Fibroblast of the aortic adventitia (primary cell): ENCODE measurements at regions not wholly inside any gene's neighbourhood (a gene's known extent, or its start where the extent isn't known, plus 50 kb on each side); places are given as distances from the start of the nearest gene placed in this dataset.

Experiments
- DNase-seq: peaks from one replicate; pipeline ENCODE4 v3.0.0-alpha.2; 2010; ENCODE audit warnings: low read depth
- H3K4me3 ChIP-seq: 2 replicates; pipeline ENCODE4 v1.5.1; 2011; ENCODE audit warnings: low read depth, mild to moderate bottlenecking, control low read depth, low read length, moderate library complexity
- CTCF ChIP-seq: IDR thresholded peaks from 2 replicates; pipeline ENCODE4 v1.5.1; 2011; ENCODE audit warnings: mild to moderate bottlenecking, low read length, control low read depth, inconsistent platforms; ENCODE audit not compliant: insufficient read depth

DNA sequence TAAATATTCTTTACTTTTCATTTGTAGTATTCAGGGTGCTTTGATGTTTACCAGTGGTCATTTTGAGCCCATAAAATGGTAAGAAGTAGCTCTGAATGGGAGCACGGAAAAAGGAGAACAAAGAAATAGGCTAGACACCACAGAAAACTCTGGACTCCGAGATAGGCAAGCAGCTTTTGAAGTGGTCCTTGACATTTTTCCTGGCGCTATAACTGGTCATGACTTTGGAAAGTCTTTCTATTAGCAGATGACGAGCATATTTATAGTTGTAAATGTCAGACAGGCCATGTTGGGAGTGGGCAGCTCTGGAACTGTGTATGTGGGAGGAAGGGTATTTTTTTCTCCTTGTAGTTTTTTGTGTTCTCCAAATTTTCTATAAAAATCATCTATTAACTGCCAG lies 126.1 kb upstream of the POC5 start:
- no peak overlapping the region for H3K4me3 ChIP-seq
- DNase-seq: no peak
- TF ChIP-seq CTCF: no peak

- no peak for DNase-seq
- TF ChIP-seq CTCF: no peak
- H3K4me3 ChIP-seq: no peak overlapping the region
Observed at GRCh38 chr5:75839547-75839946, 122.3 kb upstream of the POC5 start.

DNA sequence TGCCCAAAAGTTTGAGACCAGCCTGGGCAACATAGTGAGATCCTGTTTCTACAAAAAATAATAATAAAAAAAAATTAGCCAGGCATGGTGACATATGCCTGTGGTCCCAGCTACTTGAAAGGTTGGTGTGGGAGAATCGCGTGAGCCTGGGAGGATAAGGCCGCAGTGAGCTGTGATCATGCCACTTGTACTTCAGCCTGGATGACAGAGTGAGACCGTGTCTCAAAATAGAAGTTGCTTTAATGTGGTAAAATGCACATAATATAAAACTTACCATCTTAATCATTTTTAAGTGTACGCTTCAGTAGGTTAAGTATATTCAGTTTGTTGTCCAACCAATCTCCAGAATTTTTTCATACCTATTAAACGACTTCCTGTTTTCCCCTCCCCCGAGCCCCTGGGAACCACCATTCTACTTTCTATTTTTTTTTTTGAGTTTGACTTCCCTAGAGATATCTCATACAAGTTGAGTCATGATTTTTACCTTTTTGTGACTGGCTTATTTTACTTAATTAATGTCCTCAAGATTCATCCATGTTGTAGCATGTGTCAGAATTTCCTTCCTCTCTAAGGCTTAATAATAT lies 120.1 kb upstream of the POC5 start:
- no peak for TF ChIP-seq CTCF
- H3K4me3 ChIP-seq: no peak overlapping the region
- DNase-seq: no peak

DNA sequence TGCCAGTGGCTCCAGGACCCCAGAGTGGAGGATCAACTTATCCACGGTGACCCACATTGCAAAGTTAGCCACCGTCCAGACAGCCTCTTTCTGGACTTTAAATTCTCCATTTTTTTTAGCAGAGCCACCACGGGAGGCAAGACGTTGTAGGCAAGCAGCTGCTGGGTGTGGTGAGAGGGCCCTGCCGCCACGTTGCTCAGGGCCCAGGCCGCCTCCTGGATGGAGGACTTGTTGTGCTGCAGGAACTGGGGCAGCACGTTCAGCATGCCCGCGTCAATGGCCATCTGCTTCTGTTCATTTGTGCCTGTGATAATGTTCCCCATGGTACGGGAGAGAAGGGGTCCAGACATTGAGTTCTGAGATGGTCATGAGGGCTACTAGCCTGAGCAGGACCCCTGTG lies 114.3 kb upstream of the POC5 start:
- no peak overlapping the region for H3K4me3 ChIP-seq
- no peak for DNase-seq
- no peak for TF ChIP-seq CTCF

DNA sequence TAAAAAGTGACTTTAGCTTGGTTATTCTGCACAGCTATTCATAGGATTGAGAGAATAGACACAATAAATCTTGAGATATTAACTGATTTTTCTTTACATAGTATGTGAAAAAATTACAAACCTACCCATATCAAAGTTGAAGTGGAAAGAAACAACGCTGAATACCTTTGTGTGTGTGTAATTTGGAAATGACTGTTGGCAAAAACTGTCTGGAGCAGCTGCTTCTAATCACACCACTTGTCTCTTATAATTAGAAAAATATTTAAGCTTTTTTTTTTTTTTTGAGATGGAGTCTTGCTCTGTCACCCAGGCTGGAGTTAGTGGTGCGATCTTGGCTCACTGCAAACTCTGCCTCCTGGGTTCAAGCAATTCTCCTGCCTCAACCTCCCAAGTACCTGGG lies 110.8 kb upstream of the POC5 start:
- no peak for DNase-seq
- no peak for TF ChIP-seq CTCF

GRCh38 chr5:75824323-75824722 lies 107.1 kb upstream of the POC5 start:
- TF ChIP-seq CTCF: no peak
- no peak overlapping the region for H3K4me3 ChIP-seq
- no peak for DNase-seq

More for the DNA sequence above, 110.8 kb upstream of the POC5 start:
- H3K4me3 ChIP-seq: no peak overlapping the region

DNA sequence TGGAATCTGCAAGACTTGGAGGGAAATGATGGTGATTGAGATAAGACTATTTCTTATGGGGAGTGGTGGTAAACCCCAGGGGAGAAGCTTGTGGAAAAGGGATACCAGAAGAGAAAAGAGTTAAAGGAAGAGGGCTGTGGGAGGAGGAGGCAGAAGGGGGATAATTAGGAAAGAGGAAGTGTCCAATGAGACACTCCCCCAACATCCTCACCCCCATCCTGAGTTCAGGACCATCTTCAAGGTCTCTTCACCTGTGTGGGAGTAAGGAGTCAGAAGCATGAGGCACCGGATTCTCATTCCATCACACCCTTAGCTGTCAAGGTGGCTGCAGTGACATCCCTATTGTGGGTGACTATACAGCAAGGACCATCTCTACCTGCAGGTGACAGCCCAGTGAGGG lies 106.6 kb upstream of the POC5 start:
- DNase-seq: no peak
- no peak overlapping the region for H3K4me3 ChIP-seq
- TF ChIP-seq CTCF: no peak
